ENCODE measurements at regions not wholly inside any gene's neighbourhood (a gene's known extent, or its start where the extent isn't known, plus 50 kb on each side); places are given as distances from the start of the nearest gene placed in this dataset.

DNA sequence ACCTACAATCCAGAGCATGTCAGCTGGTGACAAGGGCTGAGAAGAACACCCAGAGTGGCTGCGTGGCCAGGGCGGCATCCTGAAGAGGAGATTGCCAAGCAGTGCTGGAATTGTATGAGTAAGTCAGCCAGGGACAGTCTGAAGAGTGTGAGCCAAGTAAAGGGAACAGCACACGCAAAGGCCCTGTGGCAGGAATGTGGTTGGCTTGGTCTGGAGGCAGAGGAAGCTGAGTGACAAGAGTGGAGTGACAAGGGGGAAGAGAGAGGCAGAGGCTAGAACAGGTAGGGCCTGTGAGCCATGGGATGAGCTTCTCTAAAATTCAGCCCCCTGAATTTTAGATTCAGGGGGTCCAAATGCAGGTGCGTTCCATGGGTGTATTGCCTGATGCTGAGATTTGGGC lies 53.7 kb upstream of the UQCRFS1 start:
- Histone ChIP-seq H3K9ac (ENCODE audit: low read length) (no peak overlapping the region), H3K27me3 (replicated peaks in 1 of 4; ENCODE audit: control extremely low read depth in 1 of 4, control insufficient read depth in 3 of 4, insufficient read depth in 4 of 4, low read length in 3 of 4) (peaks cover 0 to 4% (median 0%) of the 10 kb centered on the region in 4 experiments), H2AFZ (ENCODE audit: insufficient read depth, low read depth, low read length, poor library complexity, severe bottlenecking) (no peak overlapping the region), H3K4me3 (ENCODE audit: control extremely low read depth in 1 of 5, extremely low read depth in 1 of 5, insufficient read depth in 1 of 5, low read depth in 2 of 5, low read length in 4 of 5) (no peak overlapping the region), H3K36me3 (replicated peaks in 1 of 2; ENCODE audit: control extremely low read depth in 1 of 2, control insufficient read depth in 1 of 2, extremely low read depth in 1 of 2, insufficient read depth in 2 of 2, low read length in 1 of 2) (no peaks in the 10 kb centered on the region), H3K79me2 (ENCODE audit: control insufficient read depth, insufficient read depth, low read length) (no peaks in the 10 kb centered on the region), H3K9me3 (ENCODE audit: control extremely low read depth in 1 of 3, control insufficient read depth in 2 of 3, insufficient read depth in 1 of 3, low read length in 2 of 3) (peaks cover 0 to 24% (median 4%) of the 10 kb centered on the region in 3 donors), H3K4me2 (replicated peaks; ENCODE audit: low read depth, low read length, poor library complexity, severe bottlenecking) (no peak overlapping the region), H4K20me1 (ENCODE audit: control insufficient read depth, insufficient read depth, low read length, poor library complexity, severe bottlenecking) (no peaks in the 10 kb centered on the region), H3K27ac (ENCODE audit: low read length in 2 of 2) (no peak overlapping the region), H3K4me1 (ENCODE audit: control insufficient read depth in 2 of 2, insufficient read depth in 2 of 2, low read length in 2 of 2) (no peaks in the 10 kb centered on the region)
- H3K9me3 Mint-ChIP-seq (ENCODE audit: insufficient read depth) = no peaks in the 10 kb centered on the region
- peaks cover 18% of the 10 kb centered on the region for H3K27me3 Mint-ChIP-seq
- no peak overlapping the region for H3K4me3 Mint-ChIP-seq
- H3K4me1 Mint-ChIP-seq = no peaks in the 10 kb centered on the region
- H3K27ac Mint-ChIP-seq = no peak overlapping the region
- DNase-seq (no peak), ATAC-seq (ENCODE audit: low read depth) (no peak)
- ChIA-PET CTCF (no interaction called here), POLR2A (no interaction called here)
- intact Hi-C loops (cut with micrococcal nuclease) = loop anchor here (10.0 kb wide), 1 partner anchor 532 kb away; no protein-coding TSS in a partner anchor
- TF ChIP-seq EZH2 (IDR thresholded peaks at IDR 0.05; ENCODE audit: borderline replicate concordance, insufficient read depth, low read depth, low read length, poor library complexity, severe bottlenecking) = no peak
- TF ChIP-seq, protein P1, sequence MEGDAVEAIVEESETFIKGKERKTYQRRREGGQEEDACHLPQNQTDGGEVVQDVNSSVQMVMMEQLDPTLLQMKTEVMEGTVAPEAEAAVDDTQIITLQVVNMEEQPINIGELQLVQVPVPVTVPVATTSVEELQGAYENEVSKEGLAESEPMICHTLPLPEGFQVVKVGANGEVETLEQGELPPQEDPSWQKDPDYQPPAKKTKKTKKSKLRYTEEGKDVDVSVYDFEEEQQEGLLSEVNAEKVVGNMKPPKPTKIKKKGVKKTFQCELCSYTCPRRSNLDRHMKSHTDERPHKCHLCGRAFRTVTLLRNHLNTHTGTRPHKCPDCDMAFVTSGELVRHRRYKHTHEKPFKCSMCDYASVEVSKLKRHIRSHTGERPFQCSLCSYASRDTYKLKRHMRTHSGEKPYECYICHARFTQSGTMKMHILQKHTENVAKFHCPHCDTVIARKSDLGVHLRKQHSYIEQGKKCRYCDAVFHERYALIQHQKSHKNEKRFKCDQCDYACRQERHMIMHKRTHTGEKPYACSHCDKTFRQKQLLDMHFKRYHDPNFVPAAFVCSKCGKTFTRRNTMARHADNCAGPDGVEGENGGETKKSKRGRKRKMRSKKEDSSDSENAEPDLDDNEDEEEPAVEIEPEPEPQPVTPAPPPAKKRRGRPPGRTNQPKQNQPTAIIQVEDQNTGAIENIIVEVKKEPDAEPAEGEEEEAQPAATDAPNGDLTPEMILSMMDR (IDR thresholded peaks at IDR 0.05) = no peak
- WGBS (ENCODE audit: insufficient coverage) = 88% methylated on average over 4 of the region's 4 CpGs

DNA sequence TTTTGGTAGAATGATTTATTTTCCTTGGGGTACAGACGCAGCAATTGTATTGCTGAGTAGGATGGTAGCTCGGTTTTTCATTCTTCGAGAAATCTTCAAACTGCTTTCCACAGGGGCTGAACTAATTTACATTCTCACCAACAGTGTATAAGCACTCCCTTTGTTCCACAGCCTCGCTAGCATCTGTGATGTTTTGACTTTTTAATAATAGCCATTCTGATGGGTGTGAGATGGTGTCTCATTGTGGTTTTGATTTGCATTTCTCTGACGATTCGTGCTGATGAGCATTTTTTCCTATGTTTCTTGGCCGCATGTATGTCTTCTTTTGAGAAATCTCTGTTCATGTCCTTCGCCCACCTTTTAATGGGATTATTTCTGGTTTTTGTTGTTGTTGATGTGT lies 54.8 kb upstream of the UQCRFS1 start:
- CTCF ChIA-PET = no interaction called here
- H4K20me1 ChIP-seq (ENCODE audit: control insufficient read depth, insufficient read depth, low read length, poor library complexity, severe bottlenecking) = no peaks in the 10 kb centered on the region
- no peak for DNase-seq
- no peak overlapping the region for H3K4me3 ChIP-seq (ENCODE audit: control extremely low read depth in 1 of 5, extremely low read depth in 1 of 5, insufficient read depth in 1 of 5, low read depth in 2 of 5, low read length in 4 of 5)
- POLR2A ChIA-PET = no interaction called here
- intact Hi-C loops (cut with micrococcal nuclease) = loop anchor here (10.0 kb wide), 1 partner anchor 533 kb away; no protein-coding TSS in a partner anchor
- no peak overlapping the region for H3K4me2 ChIP-seq (replicated peaks; ENCODE audit: low read depth, low read length, poor library complexity, severe bottlenecking)
- no peak overlapping the region for H3K27ac Mint-ChIP-seq
- no peak overlapping the region for H3K4me3 Mint-ChIP-seq
- H3K27me3 Mint-ChIP-seq = peaks cover 18% of the 10 kb centered on the region
- ATAC-seq (ENCODE audit: low read depth) = no peak
- H3K4me1 ChIP-seq (ENCODE audit: control insufficient read depth in 2 of 2, insufficient read depth in 2 of 2, low read length in 2 of 2) = no peaks in the 10 kb centered on the region
- TF ChIP-seq EZH2 (IDR thresholded peaks at IDR 0.05; ENCODE audit: borderline replicate concordance, insufficient read depth, low read depth, low read length, poor library complexity, severe bottlenecking) = no peak
- TF ChIP-seq, protein P1 (IDR thresholded peaks at IDR 0.05) = no peak
- H2AFZ ChIP-seq (ENCODE audit: insufficient read depth, low read depth, low read length, poor library complexity, severe bottlenecking) = no peak overlapping the region
- H3K9ac ChIP-seq (ENCODE audit: low read length) = no peak overlapping the region
- H3K9me3 ChIP-seq (ENCODE audit: control extremely low read depth in 1 of 3, control insufficient read depth in 2 of 3, insufficient read depth in 1 of 3, low read length in 2 of 3) = peaks cover 0 to 25% (median 4%) of the 10 kb centered on the region in 3 donors
- no peaks in the 10 kb centered on the region for H3K36me3 ChIP-seq (replicated peaks in 1 of 2; ENCODE audit: control extremely low read depth in 1 of 2, control insufficient read depth in 1 of 2, extremely low read depth in 1 of 2, insufficient read depth in 2 of 2, low read length in 1 of 2)
- H3K27ac ChIP-seq (ENCODE audit: low read length in 2 of 2) = no peak overlapping the region
- no peaks in the 10 kb centered on the region for H3K9me3 Mint-ChIP-seq (ENCODE audit: insufficient read depth)
- H3K27me3 ChIP-seq (replicated peaks in 1 of 4; ENCODE audit: control extremely low read depth in 1 of 4, control insufficient read depth in 3 of 4, insufficient read depth in 4 of 4, low read length in 3 of 4) = peaks cover 0 to 4% (median 0%) of the 10 kb centered on the region in 4 experiments
- WGBS (ENCODE audit: insufficient coverage) = 75% methylated on average over 3 of the region's 8 CpGs
- no peaks in the 10 kb centered on the region for H3K4me1 Mint-ChIP-seq
- H3K79me2 ChIP-seq (ENCODE audit: control insufficient read depth, insufficient read depth, low read length) = no peaks in the 10 kb centered on the region
